HEK293T (cell line): ENCODE measurements at regions not wholly inside any gene's neighbourhood (a gene's known extent, or its start where the extent isn't known, plus 50 kb on each side); places are given as distances from the start of the nearest gene placed in this dataset.

Experiments
- CTCF ChIA-PET: fragments of 350-600 bp; formaldehyde crosslinking; extraction: SDS; loops from one replicate; lab custom pipeline; 2021; ENCODE audit warnings: antibody characterized with exemption, inconsistent platforms; lab: Yijun Ruan, JAX
- POLR2A ChIA-PET: fragments of 350-600 bp; formaldehyde crosslinking; extraction: SDS; loops from one replicate; lab custom pipeline; 2020; ENCODE audit warnings: antibody characterized with exemption, inconsistent platforms; lab: Yijun Ruan, JAX
- DNase-seq: peaks from one replicate; pipeline ENCODE4 v3.0.0; 2012; ENCODE audit warnings: mixed read lengths; ENCODE audit errors: extremely low spot score
- ARNT ChIP-seq: fragments of 450-650 bp; IDR thresholded peaks from 2 replicates; pipeline ENCODE4 v1.6.1; 2017; ENCODE audit warnings: mild to moderate bottlenecking
- BHLHE40 ChIP-seq: fragments of 450-650 bp; IDR thresholded peaks from 2 replicates; pipeline ENCODE4 v1.6.1; 2016; ENCODE audit warnings: mild to moderate bottlenecking, moderate library complexity, borderline replicate concordance
- CTBP1 ChIP-seq: fragments of 450-650 bp; IDR thresholded peaks from 2 replicates; pipeline ENCODE4 v1.6.1; 2016; ENCODE audit warnings: borderline replicate concordance
- ELF4 ChIP-seq: fragments of 450-650 bp; IDR thresholded peaks from 2 replicates; pipeline ENCODE4 v1.6.1; 2017; ENCODE audit warnings: antibody characterized with exemption
- FOXA1 ChIP-seq: fragments of 450-650 bp; IDR thresholded peaks from 2 replicates; pipeline ENCODE4 v1.6.1; 2016; ENCODE audit warnings: mild to moderate bottlenecking
- FOXK2 ChIP-seq: fragments of 450-650 bp; IDR thresholded peaks from 2 replicates; pipeline ENCODE4 v1.6.1; 2016; ENCODE audit warnings: mild to moderate bottlenecking
- FOXM1 ChIP-seq: fragments of 450-650 bp; IDR thresholded peaks from 2 replicates; pipeline ENCODE4 v1.6.1; 2017; ENCODE audit warnings: mild to moderate bottlenecking, borderline replicate concordance
- HDGF ChIP-seq: fragments of 450-650 bp; IDR thresholded peaks from 2 replicates; pipeline ENCODE4 v1.6.1; 2017; ENCODE audit warnings: antibody characterized with exemption, borderline replicate concordance
- L3MBTL2 ChIP-seq: fragments of 450-650 bp; conservative IDR thresholded peaks from 2 replicates; pipeline ENCODE4 v1.6.1; 2016; ENCODE audit warnings: mild to moderate bottlenecking
- LEF1 ChIP-seq: fragments of 450-650 bp; IDR thresholded peaks from 2 replicates; pipeline ENCODE4 v1.6.1; 2017; ENCODE audit warnings: mild to moderate bottlenecking, borderline replicate concordance
- NFRKB ChIP-seq: fragments of 450-650 bp; IDR thresholded peaks from 2 replicates; pipeline ENCODE4 v1.6.1; 2016; ENCODE audit warnings: mild to moderate bottlenecking, moderate library complexity
- SP1 ChIP-seq: fragments of 450-650 bp; IDR thresholded peaks from 2 replicates; pipeline ENCODE4 v1.6.1; 2017
- SUZ12 ChIP-seq: fragments of 450-650 bp; IDR thresholded peaks from 2 replicates; pipeline ENCODE4 v1.6.1; 2016; ENCODE audit warnings: mild to moderate bottlenecking
- TARDBP ChIP-seq: fragments of 450-650 bp; IDR thresholded peaks from 2 replicates; pipeline ENCODE4 v1.6.1; 2016
- ZNF384 ChIP-seq: fragments of 450-650 bp; IDR thresholded peaks from 2 replicates; pipeline ENCODE4 v1.6.1; 2016
- TF ChIP-seq, protein P1 (sequence below): fragments of 450-650 bp; IDR thresholded peaks from 2 replicates; pipeline ENCODE4 v1.6.1; 2016

DNA sequence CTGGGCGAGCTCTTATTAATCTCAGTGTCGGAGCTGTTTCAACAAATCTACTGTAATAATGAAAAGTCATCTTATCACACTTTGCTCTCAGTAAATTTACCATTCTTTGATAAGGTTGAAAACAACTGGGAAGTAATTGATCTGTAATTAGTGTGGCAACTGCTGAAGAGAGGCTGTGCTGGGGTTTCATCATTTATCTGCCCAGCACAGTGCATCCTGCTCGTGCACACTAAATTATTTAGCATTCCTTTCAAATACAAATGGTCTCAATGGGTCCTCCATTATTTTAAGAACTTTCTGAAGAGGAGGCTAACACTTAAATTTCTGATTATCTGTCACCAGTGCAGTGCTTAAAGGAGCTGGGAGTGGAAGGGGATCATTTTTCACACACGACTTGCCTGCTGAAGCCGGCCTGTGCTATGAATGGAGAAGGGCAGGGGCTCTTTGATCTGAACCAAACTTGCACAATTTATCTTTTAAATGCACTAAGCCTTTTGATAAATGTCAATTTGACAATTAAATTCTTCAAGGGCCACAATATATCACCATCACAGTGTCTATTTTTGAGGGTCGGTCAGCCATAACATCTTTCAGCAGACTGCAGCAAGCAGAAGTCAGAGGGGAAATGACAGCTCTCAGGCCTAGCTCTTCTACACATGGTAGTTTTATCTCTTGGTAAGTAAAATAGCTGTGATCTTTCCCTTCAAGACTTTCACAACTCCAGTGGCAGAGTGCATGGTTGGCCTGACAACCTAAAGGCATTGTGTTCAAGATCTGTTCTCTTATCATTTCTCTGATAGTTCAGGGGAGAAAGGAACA, 106.4 kb upstream of the EFNA5 start:
- ChIA-PET CTCF (no interaction called here), POLR2A (interaction anchor here (1.2 kb wide), 1 partner anchor 13 kb away, joined by 3 read pairs; no protein-coding TSS in a partner anchor)
- TF ChIP-seq BHLHE40 (no peak), ELF4 (no peak), HDGF (no peak), LEF1 (no peak)
- no peak for DNase-seq

DNA sequence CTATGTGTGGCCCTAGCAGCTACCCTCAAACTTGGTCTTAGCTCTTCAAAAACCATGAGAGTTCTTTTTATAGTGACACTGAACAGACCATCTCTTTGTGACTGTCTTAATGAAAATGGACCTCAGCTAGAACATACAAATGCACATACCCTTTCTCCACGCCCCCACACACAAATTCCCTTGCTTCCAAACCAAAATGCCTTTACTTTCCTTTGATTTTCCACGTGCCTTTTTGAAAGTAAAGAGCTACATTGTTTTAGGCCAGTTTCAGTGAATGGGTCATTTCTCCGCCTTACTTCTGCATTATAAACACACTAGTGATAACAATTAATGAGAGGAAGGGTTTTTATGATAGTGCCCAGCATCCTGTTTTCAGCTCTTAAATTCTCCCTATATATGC, 105.8 kb upstream of the EFNA5 start:
- TF ChIP-seq TARDBP: no peak
- no peak for TF ChIP-seq NFRKB
- TF ChIP-seq ARNT: no peak
- CTCF ChIA-PET: interaction anchor here (0.5 kb wide), 1 partner anchor 21 kb away, joined by 3 read pairs; no protein-coding TSS in a partner anchor
- POLR2A ChIA-PET: interaction anchor here (1.2 kb wide), 1 partner anchor 12 kb away, joined by 3 read pairs; no protein-coding TSS in a partner anchor
- DNase-seq: no peak

DNA sequence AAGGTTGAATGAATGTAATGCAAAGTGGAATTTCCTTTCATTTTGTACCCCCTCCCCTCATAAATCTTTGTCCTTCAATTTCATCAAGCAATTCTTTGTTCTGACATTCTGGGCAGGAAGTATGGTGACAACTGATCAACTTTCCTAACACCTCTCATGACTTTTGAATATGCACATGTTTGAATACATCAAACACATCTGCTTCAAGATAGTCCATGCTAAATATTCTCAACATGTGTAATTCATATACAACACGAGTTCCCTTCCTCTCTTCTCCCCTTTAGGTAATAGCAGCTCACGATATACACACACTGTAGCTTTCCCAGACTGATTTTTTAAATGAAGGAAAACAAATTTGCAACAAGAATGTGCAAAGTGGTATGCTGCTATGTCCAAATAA, 103.6 kb upstream of the EFNA5 start:
- CTCF ChIA-PET: no interaction called here
- POLR2A ChIA-PET: no interaction called here
- no peak for DNase-seq
- TF ChIP-seq LEF1 (no peak), FOXM1 (no peak)

DNA sequence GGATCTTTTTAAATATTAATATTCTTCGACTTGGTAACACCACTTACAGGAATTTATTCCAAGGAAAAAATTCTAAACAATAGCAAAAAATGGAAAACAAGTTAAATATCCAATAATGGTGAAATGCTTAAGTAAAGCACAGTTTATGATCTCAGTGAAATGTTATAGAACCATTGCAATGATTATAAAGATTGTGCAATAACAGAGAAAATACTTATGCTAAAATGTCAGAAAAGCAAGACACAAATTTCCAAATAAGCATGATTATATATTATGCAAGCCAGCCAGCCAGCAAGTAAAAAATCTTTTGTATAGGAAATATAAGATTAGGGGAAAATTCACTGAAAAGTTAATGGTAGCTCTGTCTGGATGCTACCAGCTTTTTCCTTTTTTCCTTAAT, 102.7 kb upstream of the EFNA5 start:
- TF ChIP-seq SUZ12 (no peak), HDGF (no peak), ARNT (no peak), BHLHE40 (no peak), FOXA1 (no peak), SP1 (no peak), CTBP1 (no peak), FOXM1 (no peak)
- TF ChIP-seq, protein P1, sequence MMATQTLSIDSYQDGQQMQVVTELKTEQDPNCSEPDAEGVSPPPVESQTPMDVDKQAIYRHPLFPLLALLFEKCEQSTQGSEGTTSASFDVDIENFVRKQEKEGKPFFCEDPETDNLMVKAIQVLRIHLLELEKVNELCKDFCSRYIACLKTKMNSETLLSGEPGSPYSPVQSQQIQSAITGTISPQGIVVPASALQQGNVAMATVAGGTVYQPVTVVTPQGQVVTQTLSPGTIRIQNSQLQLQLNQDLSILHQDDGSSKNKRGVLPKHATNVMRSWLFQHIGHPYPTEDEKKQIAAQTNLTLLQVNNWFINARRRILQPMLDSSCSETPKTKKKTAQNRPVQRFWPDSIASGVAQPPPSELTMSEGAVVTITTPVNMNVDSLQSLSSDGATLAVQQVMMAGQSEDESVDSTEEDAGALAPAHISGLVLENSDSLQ: no peak

DNA sequence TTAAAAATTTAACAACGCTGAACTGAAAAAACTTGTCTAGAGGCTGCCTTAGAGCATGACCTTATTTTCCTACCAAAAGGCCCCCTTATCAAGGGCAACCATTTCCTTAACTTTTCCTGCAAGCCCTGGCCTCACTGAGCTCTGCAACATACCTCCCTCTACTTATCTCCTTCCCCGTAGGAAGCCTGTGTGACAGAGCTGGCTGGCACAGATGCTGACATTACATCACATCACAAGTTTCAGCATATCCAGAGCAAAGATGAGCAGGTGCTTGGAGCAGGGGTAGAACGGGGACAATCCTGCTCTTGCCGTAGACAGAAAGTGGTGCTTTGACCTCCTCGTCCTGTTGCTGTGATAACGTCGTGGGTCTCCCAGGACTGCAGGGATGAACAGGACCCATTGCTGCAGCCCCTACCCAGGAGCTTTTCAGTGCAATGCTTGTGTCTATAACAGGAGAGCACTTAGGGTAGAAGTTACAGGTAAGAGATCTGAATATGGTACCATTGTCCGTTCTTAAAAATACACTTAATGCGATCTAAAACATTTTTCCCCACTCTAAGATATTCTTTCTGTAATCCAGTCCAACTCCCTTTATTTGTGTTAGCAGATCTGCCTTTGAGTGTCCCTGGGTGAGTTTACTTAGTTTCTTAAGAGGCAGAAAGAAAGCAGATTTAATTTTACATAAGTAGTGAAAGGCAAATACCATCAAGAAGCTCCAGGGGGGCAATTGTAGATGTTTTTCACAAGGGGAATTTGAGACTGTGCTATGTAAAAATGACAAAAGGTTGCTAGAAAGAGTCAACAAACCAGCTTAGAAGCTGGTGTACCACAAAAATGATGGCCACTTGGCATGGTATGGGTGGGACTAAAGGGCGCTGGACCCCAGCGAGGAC, 101.9 kb upstream of the EFNA5 start:
- ChIA-PET CTCF (no interaction called here), POLR2A (no interaction called here)
- DNase-seq: no peak
- TF ChIP-seq SUZ12 (no peak), SP1 (no peak), LEF1 (no peak), ELF4 (no peak), FOXM1 (no peak), ARNT (no peak), FOXA1 (no peak), FOXK2 (no peak), NFRKB (no peak), TARDBP (no peak), BHLHE40 (no peak), HDGF (no peak), L3MBTL2 (no peak), ZNF384 (no peak), CTBP1 (no peak)
- TF ChIP-seq, protein P1: no peak

More for the DNA sequence above, 102.7 kb upstream of the EFNA5 start:
- no peak for DNase-seq
- POLR2A ChIA-PET: no interaction called here
- CTCF ChIA-PET: no interaction called here

DNA sequence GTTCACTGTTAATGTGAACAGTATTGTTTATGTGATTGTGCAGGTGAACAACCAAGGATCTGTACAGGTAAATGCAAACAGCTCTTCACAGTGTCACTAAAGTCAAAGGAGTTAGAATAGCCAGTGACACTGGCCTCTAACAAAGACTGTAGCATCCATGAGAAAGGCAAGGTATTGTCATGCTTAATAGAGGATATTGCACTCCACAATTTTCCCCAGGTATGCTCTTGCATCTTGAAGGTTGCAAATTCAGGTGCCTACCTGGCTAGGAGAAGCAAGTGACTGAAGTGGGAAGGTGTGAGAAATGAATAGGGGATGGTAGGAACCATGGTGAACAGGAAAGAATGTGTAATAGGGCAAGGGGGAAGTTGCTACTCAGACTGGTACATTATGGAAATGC, 101.2 kb upstream of the EFNA5 start:
- ChIA-PET POLR2A (no interaction called here), CTCF (no interaction called here)
- TF ChIP-seq SP1 (no peak), ELF4 (no peak), TARDBP (no peak), L3MBTL2 (no peak)
- no peak for DNase-seq

DNA sequence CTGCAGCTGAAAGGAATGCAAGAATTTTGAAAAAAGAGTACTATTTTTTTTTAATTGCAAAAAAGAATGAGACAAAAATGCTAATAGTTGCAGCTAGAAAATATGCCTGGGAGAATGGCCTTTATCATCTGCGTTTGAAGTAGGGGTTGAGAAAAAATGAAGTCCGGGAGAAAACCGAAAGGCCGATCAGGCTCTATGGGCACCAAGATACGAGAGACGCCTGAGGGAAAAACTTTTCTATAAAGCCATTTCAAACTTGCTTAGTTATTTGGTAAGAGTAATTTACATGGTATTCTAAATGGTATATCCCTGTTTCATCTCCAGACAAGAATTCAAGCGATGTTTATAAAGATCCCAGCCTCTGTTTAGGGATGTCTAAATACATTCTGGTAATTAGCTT, 99.3 kb upstream of the EFNA5 start:
- POLR2A ChIA-PET: no interaction called here
- no peak for TF ChIP-seq FOXK2
- no peak for TF ChIP-seq NFRKB
- TF ChIP-seq ARNT: no peak
- TF ChIP-seq, protein P1: no peak
- no peak for TF ChIP-seq SP1
- TF ChIP-seq FOXM1: no peak
- no peak for TF ChIP-seq TARDBP
- TF ChIP-seq BHLHE40: no peak
- no peak for TF ChIP-seq CTBP1
- TF ChIP-seq ZNF384: no peak
- TF ChIP-seq L3MBTL2: no peak
- no peak for TF ChIP-seq LEF1
- TF ChIP-seq SUZ12: no peak
- no peak for TF ChIP-seq FOXA1
- no peak for DNase-seq
- CTCF ChIA-PET: no interaction called here
